ENCODE measurements at regions not wholly inside any gene's neighbourhood (a gene's known extent, or its start where the extent isn't known, plus 50 kb on each side); places are given as distances from the start of the nearest gene placed in this dataset.

DNA sequence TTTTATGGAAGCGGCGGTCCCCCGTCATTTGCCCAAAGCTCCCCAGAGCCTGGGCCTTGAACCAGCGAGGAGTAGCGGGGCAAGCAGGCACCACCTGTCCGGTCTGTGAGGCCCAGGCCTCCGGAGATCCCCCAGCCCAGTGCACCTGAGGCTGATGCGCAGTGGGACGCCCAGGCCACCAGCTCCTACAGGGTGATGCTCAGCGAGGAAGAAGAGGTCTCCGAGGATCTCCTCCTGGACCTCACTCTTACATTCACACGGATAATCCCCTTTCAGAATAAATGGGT, 220.2 kb downstream of the NDUFA10 start:
- TF ChIP-seq GATA2 (IDR thresholded peaks at IDR 0.05; ENCODE audit: low read depth, low read length) (no peak), GATA3 (IDR thresholded peaks at IDR 0.05; ENCODE audit: low read depth, low read length) (no peak)

GRCh38 chr2:239804161-239805042, 220.7 kb downstream of the NDUFA10 start:
- no peak for TF ChIP-seq GATA3 (IDR thresholded peaks at IDR 0.05; ENCODE audit: low read depth, low read length)

- TF ChIP-seq GATA3 (IDR thresholded peaks at IDR 0.05; ENCODE audit: low read depth, low read length): no peak
Observed at GRCh38 chr2:239803766-239804115, 221.4 kb downstream of the NDUFA10 start.

- TF ChIP-seq GATA2 (IDR thresholded peaks at IDR 0.05; ENCODE audit: low read depth, low read length): no peak
- TF ChIP-seq GATA3 (IDR thresholded peaks at IDR 0.05; ENCODE audit: low read depth, low read length): no peak
Observed at GRCh38 chr2:239803102-239803765, 221.9 kb downstream of the NDUFA10 start.

DNA sequence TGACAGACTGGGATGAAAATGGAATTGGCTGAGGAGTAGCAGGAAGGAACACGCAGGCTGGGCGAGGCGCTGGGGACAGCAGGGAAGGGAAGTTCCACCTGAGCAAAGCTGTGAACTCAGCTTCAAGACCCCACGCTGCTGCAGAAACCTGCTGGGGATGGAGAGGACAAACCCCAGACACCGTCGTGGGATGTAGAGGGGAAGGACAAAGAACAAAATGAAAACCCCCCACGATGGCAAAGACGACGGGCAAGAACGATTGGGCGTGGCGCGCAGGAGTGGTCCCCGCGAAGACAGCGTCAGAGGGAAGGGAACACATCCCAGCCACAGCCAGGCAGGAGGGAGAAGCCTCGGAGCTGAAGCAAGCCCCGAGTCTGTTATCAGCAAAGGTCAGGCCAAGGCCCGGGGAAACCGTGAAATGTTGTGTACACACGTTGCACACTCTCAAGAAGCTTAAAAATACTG, 222.9 kb downstream of the NDUFA10 start:
- TF ChIP-seq GATA3 (IDR thresholded peaks at IDR 0.05; ENCODE audit: low read depth, low read length) (no peak), GATA2 (IDR thresholded peaks at IDR 0.05; ENCODE audit: low read depth, low read length) (no peak)

DNA sequence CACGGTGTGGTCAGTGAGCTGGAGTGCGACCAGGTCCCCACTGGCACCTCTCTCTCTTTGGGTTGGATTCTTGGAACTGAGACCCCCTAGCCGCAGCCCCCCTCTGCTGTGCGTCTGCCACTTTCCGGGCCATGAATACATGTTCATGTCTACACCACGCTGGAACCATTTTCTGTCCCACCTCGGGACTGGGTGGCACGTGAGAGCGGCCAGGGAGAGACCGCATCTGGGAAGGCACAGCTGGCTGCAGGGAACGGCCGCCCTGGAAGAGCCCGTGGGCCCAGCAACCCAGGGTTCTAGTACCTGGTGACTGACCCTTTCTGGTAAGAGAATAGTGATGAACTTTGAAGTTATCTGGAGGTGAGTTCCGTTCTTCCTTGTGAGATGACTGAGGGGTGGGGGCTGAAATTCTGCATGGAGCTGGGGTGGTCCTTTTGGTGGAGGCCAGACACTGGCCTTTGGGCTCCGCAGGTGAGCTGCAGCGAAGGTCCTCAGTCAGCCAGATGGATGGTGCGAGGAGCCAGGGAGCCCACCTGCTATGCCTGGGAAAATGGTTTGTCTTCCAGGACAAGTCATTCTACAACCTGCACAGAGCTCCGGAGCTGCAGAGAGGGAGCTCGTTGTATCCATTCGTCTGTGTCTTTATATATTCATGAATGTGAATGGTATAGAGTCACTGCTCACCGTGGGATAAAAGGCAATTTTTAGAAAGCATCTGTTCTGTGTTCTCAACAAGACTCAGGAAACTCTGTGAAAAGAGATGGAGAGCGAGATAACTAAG, 223.5 kb downstream of the NDUFA10 start:
- TF ChIP-seq GATA2 (IDR thresholded peaks at IDR 0.05; ENCODE audit: low read depth, low read length): peak; percentile 66
- no peak for TF ChIP-seq GATA3 (IDR thresholded peaks at IDR 0.05; ENCODE audit: low read depth, low read length)

DNA sequence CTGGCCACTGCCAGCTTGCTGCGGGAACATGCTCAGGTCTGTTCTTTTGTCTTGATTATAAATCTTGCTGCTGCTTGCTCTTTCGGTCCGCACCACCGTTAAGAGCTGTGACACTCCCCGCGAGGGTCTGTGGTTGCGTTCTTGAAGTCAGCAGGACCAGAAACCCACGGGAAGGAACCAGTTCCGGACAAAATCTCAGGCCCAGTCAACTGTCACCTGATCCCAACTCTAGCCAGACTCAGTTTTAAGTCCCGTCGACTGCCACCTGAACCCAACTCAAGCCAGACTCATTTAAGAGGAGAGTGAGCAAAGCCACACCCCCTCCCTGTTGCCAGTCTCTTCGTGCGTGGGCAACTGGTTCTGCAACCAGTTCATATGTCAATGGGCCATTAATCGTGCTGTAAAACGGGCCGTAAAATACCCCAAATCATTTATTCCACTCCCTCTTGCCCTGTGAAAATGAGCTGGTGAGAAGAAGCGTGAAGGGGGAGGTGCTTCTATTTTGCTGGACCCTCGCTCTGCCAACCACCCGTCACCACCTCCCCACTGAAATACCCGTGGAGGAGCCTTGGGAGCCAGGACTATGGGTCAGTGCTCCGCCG, 224.3 kb downstream of the NDUFA10 start:
- TF ChIP-seq GATA3 (IDR thresholded peaks at IDR 0.05; ENCODE audit: low read depth, low read length): no peak
- no peak for TF ChIP-seq GATA2 (IDR thresholded peaks at IDR 0.05; ENCODE audit: low read depth, low read length)

GRCh38 chr2:239797316-239797715, 227.8 kb downstream of the NDUFA10 start:
- no peak for TF ChIP-seq GATA3 (IDR thresholded peaks at IDR 0.05; ENCODE audit: low read depth, low read length)
- no peak for TF ChIP-seq GATA2 (IDR thresholded peaks at IDR 0.05; ENCODE audit: low read depth, low read length)

DNA sequence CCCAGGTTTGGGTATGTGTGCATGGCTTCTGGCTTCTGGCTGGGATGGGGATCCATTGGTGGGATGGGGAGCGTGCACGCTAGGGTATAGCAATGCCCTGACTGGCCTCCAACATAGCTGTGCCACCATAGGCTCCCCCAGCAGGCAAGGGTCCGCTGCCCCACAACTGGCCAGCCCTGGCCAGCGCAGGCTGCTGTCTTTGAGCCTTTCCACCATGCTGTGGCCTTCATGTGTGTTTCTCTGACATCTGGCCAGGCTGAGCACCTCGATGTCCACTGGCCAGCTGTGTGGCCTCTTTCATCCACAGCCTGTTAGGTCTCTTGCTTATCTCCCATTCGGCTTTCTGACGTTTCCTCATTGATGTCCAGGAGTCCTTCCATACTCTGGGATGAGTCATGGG, 231.3 kb downstream of the NDUFA10 start:
- TF ChIP-seq GATA3 (IDR thresholded peaks at IDR 0.05; ENCODE audit: low read depth, low read length) (no peak), GATA2 (IDR thresholded peaks at IDR 0.05; ENCODE audit: low read depth, low read length) (no peak)

DNA sequence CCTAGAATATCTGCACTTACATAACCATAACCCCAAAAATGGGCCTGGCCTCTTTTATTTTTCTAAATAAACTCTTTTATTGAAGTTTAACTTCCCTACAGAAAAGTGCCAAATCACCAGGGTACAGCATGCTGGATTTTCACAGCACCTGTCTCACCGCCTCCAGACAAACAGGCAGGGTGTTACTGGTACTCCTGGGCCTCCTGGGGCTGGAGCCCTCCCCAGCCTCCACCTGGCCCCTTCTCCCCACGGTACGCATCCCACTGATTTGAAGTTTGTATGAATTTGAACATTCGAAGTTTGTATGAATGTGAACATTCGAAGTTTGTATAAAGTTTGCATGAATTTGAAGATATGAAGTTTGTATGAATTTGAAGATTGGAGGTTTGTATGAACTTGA, 232.1 kb downstream of the NDUFA10 start:
- TF ChIP-seq GATA3 (IDR thresholded peaks at IDR 0.05; ENCODE audit: low read depth, low read length) (no peak), GATA2 (IDR thresholded peaks at IDR 0.05; ENCODE audit: low read depth, low read length) (no peak)

DNA sequence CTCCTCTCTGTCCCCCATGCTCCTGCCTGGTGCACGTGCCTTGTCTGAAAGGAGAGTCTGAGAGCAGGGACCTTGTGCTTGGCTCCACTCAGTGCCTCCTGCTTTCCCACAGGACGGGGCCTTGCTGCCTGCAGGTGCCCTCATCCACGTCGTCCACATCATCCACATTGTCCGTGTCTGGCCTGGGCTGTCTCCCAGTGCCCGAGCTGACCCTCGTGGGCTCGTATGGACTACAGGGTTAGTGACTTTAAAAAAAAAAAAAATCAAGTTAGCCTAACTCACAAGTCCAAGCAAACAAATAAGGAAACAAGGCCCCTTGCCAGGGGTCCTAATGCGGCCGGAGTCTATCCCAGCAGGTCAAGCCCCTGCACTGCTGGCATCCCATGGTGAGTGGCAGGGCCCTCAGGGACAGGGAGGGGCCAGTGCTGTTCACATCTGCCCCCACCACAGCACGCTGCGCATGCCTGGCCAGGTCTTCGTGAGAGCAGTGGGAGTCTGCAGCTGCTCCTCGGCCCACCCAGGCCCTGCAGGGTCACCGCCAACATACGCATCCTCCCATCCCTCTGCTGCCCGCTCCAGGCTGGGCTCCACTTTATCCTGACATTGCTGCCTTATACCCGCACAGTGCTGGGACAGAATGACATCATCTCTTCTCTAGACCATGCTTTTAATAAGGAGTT, 232.6 kb downstream of the NDUFA10 start:
- TF ChIP-seq GATA2 (IDR thresholded peaks at IDR 0.05; ENCODE audit: low read depth, low read length) (no peak), GATA3 (IDR thresholded peaks at IDR 0.05; ENCODE audit: low read depth, low read length) (no peak)

- TF ChIP-seq GATA3 (IDR thresholded peaks at IDR 0.05; ENCODE audit: low read depth, low read length) (no peak), GATA2 (IDR thresholded peaks at IDR 0.05; ENCODE audit: low read depth, low read length) (no peak)
Observed at GRCh38 chr2:239791526-239792404, 233.4 kb downstream of the NDUFA10 start.

GRCh38 chr2:239790721-239791120, 234.4 kb downstream of the NDUFA10 start:
- TF ChIP-seq GATA2 (IDR thresholded peaks at IDR 0.05; ENCODE audit: low read depth, low read length): no peak
- TF ChIP-seq GATA3 (IDR thresholded peaks at IDR 0.05; ENCODE audit: low read depth, low read length): no peak

Measured in SH-SY5Y (cell line).